SIG-M5 treated with dmso at 0.1 percent for 504 hours (cell line): ENCODE measurements at regions not wholly inside any gene's neighbourhood (a gene's known extent, or its start where the extent isn't known, plus 50 kb on each side); places are given as distances from the start of the nearest gene placed in this dataset.

Experiments used
- DNase-seq: peaks from one replicate; lab custom pipeline; 2025; ENCODE audit not compliant: unreplicated experiment; lab: John Stamatoyannopoulos, UW

- no peak for DNase-seq
Observed at GRCh38 chr12:97408363-97408762, 54.2 kb upstream of the RMST start.

- DNase-seq: no peak
Observed at GRCh38 chr12:97411341-97411740, 51.3 kb upstream of the RMST start.
